Stomach smooth muscle (tissue), 2 donors: ENCODE measurements at regions not wholly inside any gene's neighbourhood (a gene's known extent, or its start where the extent isn't known, plus 50 kb on each side); places are given as distances from the start of the nearest gene placed in this dataset.

ENCODE experiments used
- H3K27ac ChIP-seq: one replicate; pipeline ENCODE4 v1.7.0; 2013; ENCODE audit warnings: mild to moderate bottlenecking, low read length, inconsistent platforms
- H3K27me3 ChIP-seq, 2 donors: one replicate each; pipeline ENCODE4 v1.7.0; 2013; ENCODE audit warnings: low read length in 2 of 2; ENCODE audit not compliant: insufficient read depth in 2 of 2, control insufficient read depth in 1 of 2
- H3K36me3 ChIP-seq, 2 donors: one replicate each; pipeline ENCODE4 v1.7.0; 2013; ENCODE audit warnings: low read length in 2 of 2; ENCODE audit not compliant: control insufficient read depth in 2 of 2, insufficient read depth in 2 of 2
- H3K4me1 ChIP-seq: one replicate; pipeline ENCODE4 v1.7.0; 2013; ENCODE audit warnings: low read length; ENCODE audit not compliant: control insufficient read depth, insufficient read depth
- H3K4me3 ChIP-seq, 2 donors: one replicate each; pipeline ENCODE4 v1.7.0; 2013; ENCODE audit warnings: low read length in 2 of 2
- H3K9ac ChIP-seq, 2 donors: one replicate each; pipeline ENCODE4 v1.7.0; 2013; ENCODE audit warnings: low read length in 2 of 2, mild to moderate bottlenecking in 1 of 2
- H3K9me3 ChIP-seq, 2 donors: one replicate each; pipeline ENCODE4 v1.7.0; 2013; ENCODE audit warnings: low read length in 2 of 2; ENCODE audit not compliant: control insufficient read depth in 2 of 2
- donor health status: healthy.
- donor health status: Pancreatic carcinoma.

GRCh38 chr9:28004900-28005299, 431.6 kb upstream of the C9orf72 start:
- Histone ChIP-seq H3K9me3 (no peaks in the 10 kb centered on the region), H3K27me3 (no peaks in the 10 kb centered on the region), H3K36me3 (no peaks in the 10 kb centered on the region), H3K9ac (no peak overlapping the region), H3K4me1 (no peaks in the 10 kb centered on the region), H3K27ac (no peak overlapping the region), H3K4me3 (no peak overlapping the region)

DNA sequence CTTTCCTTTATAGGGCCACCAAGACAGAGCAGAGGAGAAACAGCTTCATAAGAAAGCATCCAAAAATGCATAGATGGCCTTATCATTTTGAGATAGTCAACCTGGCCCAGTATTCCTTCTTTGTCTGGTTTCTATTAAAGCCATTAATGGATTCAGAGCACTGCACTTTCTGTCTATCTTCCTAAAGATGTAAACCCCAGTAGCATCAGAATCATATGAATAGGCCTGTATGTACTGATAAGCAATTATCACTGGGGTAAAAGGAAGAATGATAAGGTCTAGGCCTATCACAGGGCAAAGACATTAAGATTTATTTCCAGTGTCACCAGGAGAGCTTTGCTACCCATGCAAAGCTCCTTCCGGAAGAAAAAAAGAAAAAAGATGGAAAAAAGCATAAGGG, 432.5 kb upstream of the C9orf72 start:
- no peaks in the 10 kb centered on the region for H3K9me3 ChIP-seq
- H3K27ac ChIP-seq = no peak overlapping the region
- no peak overlapping the region for H3K9ac ChIP-seq
- no peaks in the 10 kb centered on the region for H3K36me3 ChIP-seq
- H3K4me1 ChIP-seq = no peaks in the 10 kb centered on the region
- H3K4me3 ChIP-seq = no peak overlapping the region
- no peaks in the 10 kb centered on the region for H3K27me3 ChIP-seq

DNA sequence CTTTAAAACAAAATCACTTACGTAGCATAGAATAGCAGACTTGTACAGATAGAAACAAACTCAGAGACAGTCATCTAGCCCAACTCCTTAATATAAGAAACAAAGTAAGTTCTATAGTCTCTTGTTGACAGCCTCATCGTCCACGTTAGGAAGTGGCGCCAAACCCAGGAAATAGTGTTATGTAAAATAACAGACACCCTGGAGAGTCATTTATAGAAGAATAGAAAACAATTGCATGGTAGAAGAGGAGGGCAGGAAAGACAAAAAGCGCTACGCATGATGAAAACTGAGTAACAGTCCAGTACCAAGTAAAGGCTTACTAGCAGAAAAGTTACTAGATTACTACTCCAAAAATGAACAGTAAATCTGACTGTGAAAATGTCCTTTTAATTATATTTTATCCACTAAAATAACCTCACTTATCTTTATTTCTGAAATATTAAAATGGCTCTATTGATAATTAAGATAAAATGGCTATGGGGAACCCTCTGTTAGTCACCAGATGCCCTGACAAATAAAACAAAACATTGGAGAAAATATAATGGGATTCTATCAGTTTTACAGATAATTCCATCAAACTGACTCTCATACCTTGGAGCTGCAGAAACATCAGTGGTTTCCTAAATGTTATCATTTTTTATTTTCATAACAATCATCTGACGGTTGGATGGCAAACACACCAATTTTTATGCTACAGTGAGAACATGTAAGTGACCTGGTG, 434.0 kb upstream of the C9orf72 start:
- no peaks in the 10 kb centered on the region for H3K36me3 ChIP-seq
- no peak overlapping the region for H3K9ac ChIP-seq
- no peak overlapping the region for H3K27ac ChIP-seq
- no peaks in the 10 kb centered on the region for H3K27me3 ChIP-seq
- no peaks in the 10 kb centered on the region for H3K9me3 ChIP-seq
- H3K4me3 ChIP-seq = no peak overlapping the region
- H3K4me1 ChIP-seq = no peaks in the 10 kb centered on the region

DNA sequence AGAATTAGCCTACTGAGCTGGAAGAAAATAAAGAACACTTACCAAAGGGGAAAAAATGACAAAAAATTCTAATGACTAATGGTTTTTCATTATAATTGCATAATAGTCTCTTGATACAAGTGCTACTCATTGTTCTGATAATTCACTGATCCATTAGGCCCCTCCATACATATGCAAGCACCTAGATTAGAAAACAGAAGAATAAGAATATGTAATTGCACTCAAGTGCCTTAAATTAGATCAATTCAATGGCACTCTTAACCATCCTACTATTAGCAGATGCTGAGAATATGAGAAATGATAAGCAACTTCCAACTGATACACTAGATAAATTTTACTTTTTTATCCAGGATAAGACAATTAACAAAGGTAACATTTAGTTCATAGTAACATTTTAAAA, 440.9 kb upstream of the C9orf72 start:
- H3K9me3 ChIP-seq = no peaks in the 10 kb centered on the region
- H3K36me3 ChIP-seq = no peaks in the 10 kb centered on the region
- H3K4me1 ChIP-seq = no peaks in the 10 kb centered on the region
- no peak overlapping the region for H3K4me3 ChIP-seq
- H3K27me3 ChIP-seq = no peaks in the 10 kb centered on the region
- H3K27ac ChIP-seq = no peak overlapping the region
- no peak overlapping the region for H3K9ac ChIP-seq

DNA sequence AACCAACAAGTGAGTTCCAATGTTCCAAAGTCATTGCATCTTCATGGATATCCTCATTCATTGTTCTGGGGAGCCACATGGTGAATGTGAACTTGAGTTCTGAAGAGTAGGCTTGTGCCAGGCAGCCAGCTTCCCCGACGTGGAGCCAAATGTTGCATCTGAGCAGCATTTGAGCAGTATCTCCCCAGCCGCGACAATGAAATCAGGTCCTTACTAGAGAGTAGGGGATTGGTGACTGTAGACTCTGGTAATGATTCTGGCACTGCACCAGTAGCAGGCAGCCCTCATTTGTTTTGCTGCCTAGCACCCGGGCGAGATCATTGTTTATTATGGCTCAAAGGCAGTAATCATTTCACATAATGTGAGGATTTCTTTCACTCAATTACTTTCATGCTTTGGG, 451.4 kb upstream of the C9orf72 start:
- Histone ChIP-seq H3K27me3 (no peaks in the 10 kb centered on the region), H3K9ac (no peak overlapping the region), H3K4me1 (no peaks in the 10 kb centered on the region), H3K4me3 (no peak overlapping the region), H3K9me3 (no peaks in the 10 kb centered on the region), H3K27ac (no peak overlapping the region), H3K36me3 (no peaks in the 10 kb centered on the region)

- Histone ChIP-seq H3K36me3 (no peaks in the 10 kb centered on the region), H3K27me3 (no peaks in the 10 kb centered on the region), H3K9ac (no peak overlapping the region), H3K27ac (no peak overlapping the region), H3K9me3 (no peaks in the 10 kb centered on the region), H3K4me1 (no peaks in the 10 kb centered on the region), H3K4me3 (no peak overlapping the region)
These were observed 451.9 kb upstream of the C9orf72 start for GRCh38 chr9:28025186-28025585.

DNA sequence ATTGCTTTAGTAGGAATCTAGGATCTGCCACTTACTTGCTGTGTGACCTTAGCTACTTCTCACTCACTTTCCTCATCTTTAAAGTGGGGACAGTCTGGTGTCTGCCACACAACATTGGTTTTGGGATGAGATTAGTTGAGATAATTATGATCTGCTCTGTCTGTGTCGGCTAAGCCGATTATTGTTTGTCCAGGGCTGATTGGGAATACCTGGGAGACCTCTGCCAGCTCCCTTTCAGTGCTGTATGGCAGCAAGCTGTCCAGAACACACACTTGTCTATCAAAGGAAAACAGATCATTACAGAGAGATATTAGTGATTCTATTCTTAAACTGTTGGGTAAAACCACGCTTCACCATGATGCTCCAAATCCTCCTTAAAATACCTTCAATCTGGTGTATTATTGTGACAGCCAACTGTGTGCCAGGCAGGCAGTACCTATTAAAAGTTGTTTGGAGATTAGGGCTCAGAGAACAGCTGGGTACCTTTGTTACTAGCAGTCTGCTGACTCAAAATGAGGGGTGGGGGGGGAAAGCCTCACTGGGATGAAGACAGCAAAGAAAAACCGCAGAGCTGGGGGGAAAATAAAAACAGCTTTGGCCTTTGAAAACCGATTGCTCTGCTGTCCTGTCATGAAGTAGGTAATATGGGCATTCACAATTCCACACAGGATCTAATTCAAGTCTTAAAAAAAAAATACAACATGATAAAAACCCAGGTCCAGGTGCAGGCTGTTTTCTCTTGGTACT, 458.4 kb upstream of the C9orf72 start:
- no peak overlapping the region for H3K27ac ChIP-seq
- H3K9ac ChIP-seq = no peak overlapping the region
- H3K36me3 ChIP-seq = no peaks in the 10 kb centered on the region
- H3K27me3 ChIP-seq = peaks cover 0 to 3% of the 10 kb centered on the region in 2 donors
- H3K4me1 ChIP-seq = no peaks in the 10 kb centered on the region
- no peaks in the 10 kb centered on the region for H3K9me3 ChIP-seq
- H3K4me3 ChIP-seq = no peak overlapping the region

GRCh38 chr9:28032268-28032590, 458.9 kb upstream of the C9orf72 start:
- Histone ChIP-seq H3K27ac (no peak overlapping the region), H3K4me1 (no peaks in the 10 kb centered on the region), H3K9ac (no peak overlapping the region), H3K36me3 (no peaks in the 10 kb centered on the region), H3K9me3 (no peaks in the 10 kb centered on the region), H3K27me3 (peaks cover 0 to 3% of the 10 kb centered on the region in 2 donors), H3K4me3 (no peak overlapping the region)

DNA sequence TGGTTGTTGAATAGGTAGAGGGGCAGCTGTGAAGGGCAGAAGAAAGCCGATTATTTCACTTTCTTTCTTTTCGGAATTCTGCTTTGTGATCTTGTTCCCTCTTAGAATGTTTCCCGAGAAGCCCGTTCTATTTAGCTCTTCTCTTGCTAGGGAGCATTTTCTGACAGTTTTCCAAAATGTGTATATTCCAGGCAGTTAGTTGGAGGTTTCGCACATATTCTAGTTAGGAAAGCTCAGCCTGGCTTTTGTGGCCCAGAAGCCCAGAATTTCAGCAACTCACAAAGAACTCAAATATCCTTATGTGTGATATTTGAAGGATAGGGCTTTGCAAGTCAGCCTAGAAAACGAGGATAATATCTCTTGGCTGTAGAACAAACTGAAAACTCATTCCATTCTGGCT, 461.0 kb upstream of the C9orf72 start:
- H3K9ac ChIP-seq = no peak overlapping the region
- no peaks in the 10 kb centered on the region for H3K9me3 ChIP-seq
- H3K36me3 ChIP-seq = no peaks in the 10 kb centered on the region
- peaks cover 0 to 3% of the 10 kb centered on the region in 2 donors for H3K27me3 ChIP-seq
- no peak overlapping the region for H3K4me3 ChIP-seq
- no peaks in the 10 kb centered on the region for H3K4me1 ChIP-seq
- no peak overlapping the region for H3K27ac ChIP-seq

DNA sequence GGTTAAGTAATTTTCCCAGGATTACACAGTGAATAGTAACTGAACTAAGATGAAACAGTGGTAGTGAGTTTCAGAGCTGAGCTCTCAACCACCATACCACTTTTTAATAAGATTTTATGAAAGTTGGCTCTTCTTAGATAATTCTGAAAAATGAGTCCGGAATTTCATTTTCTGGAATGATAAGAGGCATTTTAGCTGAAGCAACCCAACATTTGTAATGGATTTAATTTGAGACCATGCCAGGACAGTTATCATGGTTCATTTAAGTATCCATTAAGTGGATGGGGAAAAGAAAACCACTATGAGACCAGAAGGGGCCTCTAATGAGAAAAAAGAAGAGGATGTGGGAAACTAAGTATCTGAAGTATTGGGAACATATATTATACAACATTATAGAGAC, 464.7 kb upstream of the C9orf72 start:
- Histone ChIP-seq H3K4me3 (no peak overlapping the region), H3K9me3 (no peaks in the 10 kb centered on the region)

GRCh38 chr9:28045051-28045450, 471.8 kb upstream of the C9orf72 start:
- Histone ChIP-seq H3K9me3 (no peaks in the 10 kb centered on the region), H3K4me1 (no peaks in the 10 kb centered on the region), H3K27me3 (no peaks in the 10 kb centered on the region), H3K9ac (no peak overlapping the region), H3K36me3 (no peaks in the 10 kb centered on the region), H3K27ac (no peak overlapping the region), H3K4me3 (no peak overlapping the region)

More for the DNA sequence above, 464.7 kb upstream of the C9orf72 start:
- Histone ChIP-seq H3K27ac (no peak overlapping the region), H3K4me1 (no peaks in the 10 kb centered on the region), H3K27me3 (no peaks in the 10 kb centered on the region), H3K9ac (no peak overlapping the region), H3K36me3 (no peaks in the 10 kb centered on the region)
